Ascending aorta (tissue), 2 donors: ENCODE measurements at regions not wholly inside any gene's neighbourhood (a gene's known extent, or its start where the extent isn't known, plus 50 kb on each side); places are given as distances from the start of the nearest gene placed in this dataset.

Experiments
- DNase-seq, 2 donors: peaks; one replicate each; pipeline ENCODE4 v3.0.0-alpha.2; 2019; ENCODE audit warnings: low spot score in 2 of 2
- H3K27ac ChIP-seq, 2 donors: fragments of 200-600 bp; sonication (generic); one replicate each; pipeline ENCODE4 v1.5.1; 2016 to 2017; ENCODE audit warnings: mild to moderate bottlenecking in 1 of 2
- H3K27me3 ChIP-seq: fragments of 200-600 bp; sonication (generic); one replicate; pipeline ENCODE4 v1.5.1; 2017
- H3K36me3 ChIP-seq, 2 donors: fragments of 200-600 bp; sonication (generic); one replicate each; pipeline ENCODE4 v1.5.1; 2016
- H3K4me1 ChIP-seq, 2 donors: fragments of 200-600 bp; sonication (generic); one replicate each; pipeline ENCODE4 v1.5.1; 2016 to 2017; ENCODE audit warnings: mild to moderate bottlenecking in 1 of 2
- H3K4me3 ChIP-seq, 2 donors: fragments of 200-600 bp; sonication (generic); one replicate each; pipeline ENCODE4 v1.5.1; 2016 to 2017; ENCODE audit warnings: mild to moderate bottlenecking in 1 of 2
- H3K9me3 ChIP-seq, 2 donors: fragments of 200-600 bp; sonication (generic); one replicate each; pipeline ENCODE4 v1.5.1; 2016
- CTCF ChIP-seq, 3 experiments: fragments of 200-600 bp in 2 of 3; fragments of 450-650 bp in 1 of 3; sonication (generic) in 2 of 3; IDR thresholded peaks; one replicate each; pipeline ENCODE4 v1.5.1; 2016 to 2019; ENCODE audit warnings: antibody characterized with exemption in 3 of 3, mild to moderate bottlenecking in 1 of 3, moderate library complexity in 1 of 3
- intact Hi-C: fragments of 100-400 bp; cut with DNase I; formaldehyde crosslinking; loops from one replicate; pipeline ENCODE4 v1.15.1; 2023

GRCh38 chr5:23014266-23014665 lies 161.1 kb upstream of the CDH12 start:
- intact Hi-C loops = no loop called here
- Histone ChIP-seq H3K4me3 (no peak overlapping the region), H3K27ac (no peak overlapping the region), H3K27me3 (no peaks in the 10 kb centered on the region), H3K9me3 (no peaks in the 10 kb centered on the region), H3K36me3 (no peaks in the 10 kb centered on the region), H3K4me1 (no peaks in the 10 kb centered on the region)
- TF ChIP-seq CTCF (IDR thresholded peaks at IDR 0.05) = no peak
- no peak for DNase-seq

GRCh38 chr5:23013395-23013998 lies 160.4 kb upstream of the CDH12 start:
- intact Hi-C loops = no loop called here
- Histone ChIP-seq H3K4me3 (peak overlapping the region in 1 of 2 donors; percentile 42), H3K9me3 (no peaks in the 10 kb centered on the region), H3K27ac (no peak overlapping the region), H3K36me3 (no peaks in the 10 kb centered on the region), H3K4me1 (no peaks in the 10 kb centered on the region), H3K27me3 (no peaks in the 10 kb centered on the region)
- no peak for DNase-seq
- TF ChIP-seq CTCF (IDR thresholded peaks at IDR 0.05) = no peak

GRCh38 chr5:23012842-23013241 lies 159.7 kb upstream of the CDH12 start:
- Histone ChIP-seq H3K4me1 (no peaks in the 10 kb centered on the region), H3K36me3 (no peaks in the 10 kb centered on the region), H3K27ac (no peak overlapping the region), H3K4me3 (peak overlapping the region; percentile 17 to 42), H3K9me3 (no peaks in the 10 kb centered on the region), H3K27me3 (no peaks in the 10 kb centered on the region)
- DNase-seq = no peak
- TF ChIP-seq CTCF (IDR thresholded peaks at IDR 0.05) = no peak
- intact Hi-C loops = no loop called here

- no peaks in the 10 kb centered on the region for H3K36me3 ChIP-seq
- intact Hi-C loops = no loop called here
- H3K4me3 ChIP-seq = no peak overlapping the region
- no peak overlapping the region for H3K27ac ChIP-seq
- H3K27me3 ChIP-seq = no peaks in the 10 kb centered on the region
- no peaks in the 10 kb centered on the region for H3K9me3 ChIP-seq
- no peak for DNase-seq
- TF ChIP-seq CTCF (IDR thresholded peaks at IDR 0.05) = no peak
- H3K4me1 ChIP-seq = no peaks in the 10 kb centered on the region
Observed at GRCh38 chr5:23007762-23008161, 154.6 kb upstream of the CDH12 start.

GRCh38 chr5:23007236-23007635 lies 154.1 kb upstream of the CDH12 start:
- no peaks in the 10 kb centered on the region for H3K36me3 ChIP-seq
- DNase-seq = no peak
- H3K4me1 ChIP-seq = no peaks in the 10 kb centered on the region
- TF ChIP-seq CTCF (IDR thresholded peaks at IDR 0.05) = no peak
- no peaks in the 10 kb centered on the region for H3K9me3 ChIP-seq
- intact Hi-C loops = no loop called here
- no peaks in the 10 kb centered on the region for H3K27me3 ChIP-seq
- no peak overlapping the region for H3K4me3 ChIP-seq
- no peak overlapping the region for H3K27ac ChIP-seq

GRCh38 chr5:23001120-23001519 lies 148.0 kb upstream of the CDH12 start:
- no peaks in the 10 kb centered on the region for H3K36me3 ChIP-seq
- H3K9me3 ChIP-seq = no peaks in the 10 kb centered on the region
- no peak overlapping the region for H3K27ac ChIP-seq
- DNase-seq = no peak
- no peaks in the 10 kb centered on the region for H3K4me1 ChIP-seq
- no peak overlapping the region for H3K4me3 ChIP-seq
- intact Hi-C loops = no loop called here
- TF ChIP-seq CTCF (IDR thresholded peaks at IDR 0.05) = no peak
- no peaks in the 10 kb centered on the region for H3K27me3 ChIP-seq
